Naive thymus-derived CD8-positive, alpha-beta T cell (primary cell): ENCODE measurements at regions not wholly inside any gene's neighbourhood (a gene's known extent, or its start where the extent isn't known, plus 50 kb on each side); places are given as distances from the start of the nearest gene placed in this dataset.

Experiments
- ATAC-seq, 2 donors: fragments of 150-1000 bp; cut with Tn5 transposase in 1 of 2; sonication (Bioruptor Pico), chemical (Tn5 transposase) in 1 of 2; 1 replicate in 1 of 2; 2 replicates in 1 of 2; pipeline ENCODE4 v1.10.0; 2021; ENCODE audit warnings: mild to moderate bottlenecking in 2 of 2, moderate library complexity in 2 of 2
- POLR2A ChIA-PET: fragments of 350-600 bp; sonication (Branson Sonifier 250); formaldehyde crosslinking; loops from one replicate; lab custom pipeline; 2021; ENCODE audit warnings: antibody characterized with exemption; lab: Charles Lee
- DNase-seq, 10 donors: peaks; one replicate each; pipeline versions ENCODE4 v3.0.0 to v3.0.0-alpha.2; 2020 to 2022
- H3K27ac Mint-ChIP-seq, 10 donors: one replicate each; pipeline ENCODE4 v1.8.0; 2020 to 2022; ENCODE audit warnings: mild to moderate bottlenecking in 10 of 10, mixed read lengths in 10 of 10, moderate library complexity in 4 of 10, inconsistent platforms in 1 of 10
- H3K27me3 Mint-ChIP-seq, 5 donors: one replicate each; pipeline ENCODE4 v1.8.0; 2021 to 2022; ENCODE audit warnings: mixed read lengths in 5 of 5
- H3K36me3 Mint-ChIP-seq, 3 donors: one replicate each; pipeline ENCODE4 v1.8.0; 2020 to 2022; ENCODE audit warnings: mixed read lengths in 3 of 3, mild to moderate bottlenecking in 2 of 3, inconsistent platforms in 1 of 3
- H3K4me1 Mint-ChIP-seq, 4 donors: one replicate each; pipeline ENCODE4 v1.8.0; 2021 to 2022; ENCODE audit warnings: mixed read lengths in 4 of 4
- H3K4me3 Mint-ChIP-seq, 10 donors: one replicate each; pipeline ENCODE4 v1.8.0; 2020 to 2022; ENCODE audit warnings: mild to moderate bottlenecking in 10 of 10, mixed read lengths in 10 of 10, moderate library complexity in 6 of 10, inconsistent platforms in 1 of 10
- H3K9me3 Mint-ChIP-seq, 9 donors: one replicate each; pipeline ENCODE4 v1.8.0; 2020 to 2022; ENCODE audit warnings: mixed read lengths in 9 of 9, mild to moderate bottlenecking in 3 of 9, inconsistent platforms in 1 of 9, moderate library complexity in 1 of 9

DNA sequence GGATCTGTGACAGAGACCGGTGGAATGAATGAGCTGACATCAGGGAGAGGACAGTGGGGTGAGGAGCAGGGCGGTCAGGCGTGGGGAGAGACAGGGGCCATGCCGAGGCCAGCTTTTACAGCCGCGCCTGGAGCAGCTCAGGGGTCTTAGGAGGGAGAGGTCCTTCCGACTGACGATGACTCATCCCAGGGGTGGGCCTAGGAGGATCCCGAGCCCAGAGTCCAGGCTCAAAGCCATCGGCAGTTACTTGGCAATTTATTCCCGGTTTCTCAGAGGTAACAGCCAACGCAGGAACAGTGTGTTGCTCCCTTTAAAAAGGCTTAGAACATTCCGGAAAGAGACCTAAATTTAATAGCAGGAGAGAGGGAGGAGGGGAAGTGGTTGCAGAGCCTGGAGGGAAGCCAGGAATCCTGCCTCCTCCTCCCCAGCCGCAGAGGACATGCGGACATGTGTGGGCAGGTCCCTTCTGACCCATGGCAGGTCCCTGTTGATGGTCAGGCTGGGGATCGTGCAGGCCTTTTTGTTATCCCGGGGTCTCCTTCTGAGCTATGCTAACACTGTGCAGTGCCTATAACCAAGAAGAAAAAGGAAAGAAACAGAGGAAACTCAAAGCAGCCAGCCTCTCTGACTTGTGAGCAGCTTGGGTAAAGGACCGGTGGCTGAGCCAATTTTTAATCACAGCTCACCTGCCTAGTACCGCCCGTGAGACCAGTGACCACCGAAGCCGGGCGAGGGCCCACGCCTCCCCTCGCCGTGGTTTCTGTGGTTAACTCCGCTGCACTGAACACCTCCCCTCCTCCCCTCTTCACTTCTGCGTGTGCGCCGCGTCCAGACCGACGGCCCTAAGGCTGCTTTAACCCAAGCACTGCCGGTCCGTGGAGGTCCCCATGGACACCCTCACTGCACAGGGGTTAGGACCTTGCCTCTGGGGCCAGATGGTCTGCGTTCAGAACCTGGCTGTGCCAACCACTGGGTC, 392.4 kb upstream of the PROK2 start:
- Mint-ChIP-seq H3K27me3 (peaks cover 20 to 46% (median 32%) of the 10 kb centered on the region in 5 donors), H3K4me1 (peaks cover 5 to 36% (median 16%) of the 10 kb centered on the region in 4 donors), H3K27ac (peak overlapping the region in 5 of 10 donors; percentile 14 to 60 (median 42)), H3K4me3 (peak overlapping the region; percentile 11 to 67 (median 56)), H3K36me3 (peaks cover 0 to 10% (median 0%) of the 10 kb centered on the region in 3 donors), H3K9me3 (peaks cover 0 to 11% (median 2%) of the 10 kb centered on the region in 9 donors)
- POLR2A ChIA-PET = no interaction called here
- peak; percentile 20 to 42 for ATAC-seq
- DNase-seq = peak in 1 of 10 donors; percentile 7

GRCh38 chr3:72176537-72177041, 391.6 kb upstream of the PROK2 start:
- peak overlapping the region in 9 of 10 donors; percentile 14 to 67 (median 44) for H3K4me3 Mint-ChIP-seq
- peaks cover 5 to 34% (median 16%) of the 10 kb centered on the region in 4 donors for H3K4me1 Mint-ChIP-seq
- peaks cover 0 to 10% (median 0%) of the 10 kb centered on the region in 3 donors for H3K36me3 Mint-ChIP-seq
- H3K9me3 Mint-ChIP-seq = peaks cover 0 to 11% (median 2%) of the 10 kb centered on the region in 9 donors
- DNase-seq = peak in 1 of 10 donors; percentile 21
- POLR2A ChIA-PET = no interaction called here
- ATAC-seq = peak in 1 of 2 donors; percentile 47
- peaks cover 20 to 46% (median 32%) of the 10 kb centered on the region in 5 donors for H3K27me3 Mint-ChIP-seq
- peak overlapping the region in 5 of 10 donors; percentile 19 to 60 (median 27) for H3K27ac Mint-ChIP-seq

GRCh38 chr3:72175296-72175858, 390.4 kb upstream of the PROK2 start:
- peak overlapping the region in 1 of 10 donors; percentile 20 for H3K27ac Mint-ChIP-seq
- peaks cover 0 to 10% (median 0%) of the 10 kb centered on the region in 3 donors for H3K36me3 Mint-ChIP-seq
- peaks cover 16 to 46% (median 32%) of the 10 kb centered on the region in 5 donors for H3K27me3 Mint-ChIP-seq
- POLR2A ChIA-PET = no interaction called here
- ATAC-seq (no peak), DNase-seq (no peak)
- no peak overlapping the region for H3K4me3 Mint-ChIP-seq
- peaks cover 0 to 11% (median 2%) of the 10 kb centered on the region in 9 donors for H3K9me3 Mint-ChIP-seq
- peaks cover 6 to 34% (median 16%) of the 10 kb centered on the region in 4 donors for H3K4me1 Mint-ChIP-seq

GRCh38 chr3:72174890-72175289, 389.9 kb upstream of the PROK2 start:
- no peak for ATAC-seq
- Mint-ChIP-seq H3K36me3 (peaks cover 0 to 10% (median 0%) of the 10 kb centered on the region in 3 donors), H3K9me3 (peaks cover 0 to 11% (median 2%) of the 10 kb centered on the region in 9 donors), H3K4me3 (no peak overlapping the region), H3K4me1 (peaks cover 6 to 34% (median 16%) of the 10 kb centered on the region in 4 donors), H3K27ac (no peak overlapping the region), H3K27me3 (peaks cover 16 to 46% (median 32%) of the 10 kb centered on the region in 5 donors)
- POLR2A ChIA-PET = no interaction called here
- no peak for DNase-seq

- Mint-ChIP-seq H3K4me3 (no peak overlapping the region), H3K9me3 (peaks cover 0 to 11% (median 2%) of the 10 kb centered on the region in 9 donors), H3K36me3 (peaks cover 0 to 10% (median 0%) of the 10 kb centered on the region in 3 donors), H3K27me3 (peaks cover 17 to 44% (median 30%) of the 10 kb centered on the region in 5 donors), H3K4me1 (peaks cover 6 to 34% (median 16%) of the 10 kb centered on the region in 4 donors), H3K27ac (no peak overlapping the region)
- no peak for ATAC-seq
- POLR2A ChIA-PET = no interaction called here
- DNase-seq = no peak
Observed at GRCh38 chr3:72174040-72174439, 389.1 kb upstream of the PROK2 start.

DNA sequence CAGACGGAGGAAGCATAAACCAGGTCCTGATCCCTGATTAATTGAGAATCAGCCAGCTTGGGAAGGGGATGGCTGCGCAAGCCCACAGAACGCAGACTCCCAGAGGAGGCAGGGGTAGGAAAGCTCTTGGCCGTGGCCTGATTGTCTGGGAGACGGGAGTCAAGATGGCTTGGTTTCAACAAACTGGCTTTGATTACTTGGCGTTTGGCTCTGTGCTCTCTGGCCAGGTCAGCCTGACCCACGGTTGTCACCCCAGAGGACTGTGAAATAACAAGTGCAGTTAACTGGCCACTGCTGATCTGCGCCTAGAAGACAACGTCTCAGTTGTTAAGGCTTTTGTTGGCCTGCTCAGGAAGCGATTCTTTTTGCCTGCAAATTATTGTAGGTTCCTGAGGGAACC, 387.0 kb upstream of the PROK2 start:
- H3K4me3 Mint-ChIP-seq = no peak overlapping the region
- H3K27me3 Mint-ChIP-seq = peaks cover 17 to 35% (median 18%) of the 10 kb centered on the region in 5 donors
- no peak for DNase-seq
- peaks cover 0 to 11% (median 0%) of the 10 kb centered on the region in 9 donors for H3K9me3 Mint-ChIP-seq
- H3K4me1 Mint-ChIP-seq = peaks cover 6 to 18% (median 7%) of the 10 kb centered on the region in 4 donors
- POLR2A ChIA-PET = interaction anchor here (0.7 kb wide), 1 partner anchor 128 kb away, joined by 3 read pairs; no protein-coding TSS in a partner anchor
- peaks cover 0 to 10% (median 0%) of the 10 kb centered on the region in 3 donors for H3K36me3 Mint-ChIP-seq
- H3K27ac Mint-ChIP-seq = no peak overlapping the region
- no peak for ATAC-seq

- H3K27ac Mint-ChIP-seq = peak overlapping the region in 1 of 10 donors; percentile 48
- ATAC-seq = no peak
- H3K4me1 Mint-ChIP-seq = peaks cover 1 to 14% (median 2%) of the 10 kb centered on the region in 4 donors
- POLR2A ChIA-PET = interaction anchor here (0.7 kb wide), 1 partner anchor 128 kb away, joined by 3 read pairs; no protein-coding TSS in a partner anchor
- H3K36me3 Mint-ChIP-seq = peaks cover 0 to 10% (median 0%) of the 10 kb centered on the region in 3 donors
- no peak overlapping the region for H3K4me3 Mint-ChIP-seq
- H3K27me3 Mint-ChIP-seq = peaks cover 13 to 30% (median 17%) of the 10 kb centered on the region in 5 donors
- no peak for DNase-seq
- peaks cover 0 to 11% (median 0%) of the 10 kb centered on the region in 9 donors for H3K9me3 Mint-ChIP-seq
Observed at GRCh38 chr3:72171463-72171881, 386.5 kb upstream of the PROK2 start.

GRCh38 chr3:72169561-72170472, 384.9 kb upstream of the PROK2 start:
- Mint-ChIP-seq H3K27ac (no peak overlapping the region), H3K36me3 (no peaks in the 10 kb centered on the region), H3K4me1 (peaks cover 0 to 8% (median 2%) of the 10 kb centered on the region in 4 donors), H3K27me3 (peaks cover 0 to 14% (median 4%) of the 10 kb centered on the region in 5 donors), H3K4me3 (no peak overlapping the region), H3K9me3 (no peaks in the 10 kb centered on the region)
- DNase-seq (no peak), ATAC-seq (no peak)
- POLR2A ChIA-PET = no interaction called here

DNA sequence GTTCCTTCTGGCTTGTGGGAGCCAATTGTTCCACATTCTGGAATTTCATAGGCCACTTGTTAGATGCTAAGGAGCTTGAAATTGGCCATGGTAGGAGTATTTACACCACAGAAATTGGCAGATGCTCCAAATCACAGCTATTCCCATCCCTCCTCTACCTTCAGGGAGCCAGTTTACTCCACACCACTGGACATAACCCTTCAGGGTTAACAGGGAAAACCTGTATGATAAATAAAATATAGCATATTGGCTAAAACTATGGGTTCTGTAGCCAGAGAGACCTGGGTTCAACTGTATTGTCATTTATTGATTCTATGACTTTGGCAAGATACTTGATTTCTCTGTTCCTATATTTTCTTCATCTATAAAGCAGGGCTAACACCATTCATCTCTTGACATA, 384.2 kb upstream of the PROK2 start:
- no peaks in the 10 kb centered on the region for H3K36me3 Mint-ChIP-seq
- H3K4me3 Mint-ChIP-seq = no peak overlapping the region
- H3K27me3 Mint-ChIP-seq = peaks cover 0 to 7% (median 2%) of the 10 kb centered on the region in 5 donors
- POLR2A ChIA-PET = no interaction called here
- no peak overlapping the region for H3K27ac Mint-ChIP-seq
- no peaks in the 10 kb centered on the region for H3K9me3 Mint-ChIP-seq
- ATAC-seq (no peak), DNase-seq (no peak)
- H3K4me1 Mint-ChIP-seq = peaks cover 0 to 15% (median 2%) of the 10 kb centered on the region in 4 donors

DNA sequence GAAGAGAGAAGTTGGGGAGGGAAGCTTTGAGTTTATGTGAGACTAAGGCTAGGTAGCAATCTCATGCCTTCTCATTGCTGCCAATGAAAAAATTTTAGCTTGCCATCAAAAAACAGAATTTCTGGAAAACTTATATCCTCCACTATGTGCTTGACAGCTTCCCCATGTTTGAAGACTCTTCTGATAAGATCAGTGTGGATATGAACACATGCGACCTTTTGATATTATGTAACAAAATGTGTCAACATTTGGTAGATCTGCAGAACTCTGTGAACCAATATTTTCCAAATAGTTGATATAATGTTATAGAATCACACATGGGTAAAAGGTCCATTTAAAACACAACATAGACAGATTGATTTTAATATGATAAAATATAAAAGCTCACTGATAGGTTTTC, 380.9 kb upstream of the PROK2 start:
- H3K4me1 Mint-ChIP-seq = peaks cover 0 to 36% (median under 1%) of the 10 kb centered on the region in 4 donors
- H3K27ac Mint-ChIP-seq = peak overlapping the region in 2 of 10 donors; percentile 26 to 47
- peaks cover 0 to 12% (median 0%) of the 10 kb centered on the region in 5 donors for H3K27me3 Mint-ChIP-seq
- no peaks in the 10 kb centered on the region for H3K9me3 Mint-ChIP-seq
- no peak overlapping the region for H3K4me3 Mint-ChIP-seq
- H3K36me3 Mint-ChIP-seq = no peaks in the 10 kb centered on the region
- DNase-seq = no peak
- POLR2A ChIA-PET = no interaction called here
- ATAC-seq = no peak

DNA sequence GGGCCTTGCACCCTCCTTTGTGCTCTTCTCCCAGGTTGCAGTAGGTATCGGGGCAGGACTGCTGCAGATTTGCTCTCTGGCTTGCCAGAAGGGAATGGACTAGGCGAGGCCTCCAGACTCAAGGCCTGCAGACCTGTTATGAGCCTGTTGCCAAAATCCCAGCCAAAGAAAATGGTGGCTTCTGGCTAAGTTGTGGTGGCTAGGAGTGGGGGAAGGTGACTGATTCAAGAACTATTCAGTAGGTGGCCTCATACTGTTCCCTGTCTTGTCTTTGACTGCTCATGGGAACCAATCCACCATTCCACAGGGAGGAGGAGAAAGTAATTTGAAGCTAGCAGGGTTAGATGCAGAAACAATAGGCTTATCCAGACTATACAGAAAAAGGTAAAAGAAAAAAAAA, 380.4 kb upstream of the PROK2 start:
- H3K9me3 Mint-ChIP-seq = peaks cover 0 to 2% (median 0%) of the 10 kb centered on the region in 9 donors
- peaks cover 0 to 36% (median under 1%) of the 10 kb centered on the region in 4 donors for H3K4me1 Mint-ChIP-seq
- ATAC-seq (no peak), DNase-seq (no peak)
- no peaks in the 10 kb centered on the region for H3K36me3 Mint-ChIP-seq
- H3K4me3 Mint-ChIP-seq = no peak overlapping the region
- POLR2A ChIA-PET = no interaction called here
- H3K27ac Mint-ChIP-seq = peak overlapping the region in 2 of 10 donors; percentile 24 to 26
- peaks cover 0 to 12% (median 0%) of the 10 kb centered on the region in 5 donors for H3K27me3 Mint-ChIP-seq
